HFFc6 (cell line): ENCODE measurements at regions not wholly inside any gene's neighbourhood (a gene's known extent, or its start where the extent isn't known, plus 50 kb on each side); places are given as distances from the start of the nearest gene placed in this dataset.

Source experiments
- DNase-seq: peaks from one replicate; pipeline ENCODE4 v3.0.0-alpha.2; 2018
- H3K27ac Mint-ChIP-seq: 2 replicates; pipeline ENCODE4 v1.8.0; 2020; ENCODE audit warnings: mild to moderate bottlenecking, mixed read lengths
- H3K27me3 Mint-ChIP-seq: 2 replicates; pipeline ENCODE4 v1.8.0; 2021; ENCODE audit warnings: mild to moderate bottlenecking, moderate library complexity, mixed read lengths; ENCODE audit not compliant: insufficient read depth
- H3K36me3 Mint-ChIP-seq: 2 replicates; pipeline ENCODE4 v1.8.0; 2021; ENCODE audit warnings: low read depth, mixed read lengths
- H3K4me1 Mint-ChIP-seq: 2 replicates; pipeline ENCODE4 v1.8.0; 2020; ENCODE audit warnings: low read depth, mixed read lengths
- H3K4me3 Mint-ChIP-seq: 2 replicates; pipeline ENCODE4 v1.8.0; 2020; ENCODE audit warnings: mild to moderate bottlenecking, moderate library complexity, mixed read lengths
- H3K9me3 Mint-ChIP-seq: 2 replicates; pipeline ENCODE4 v1.8.0; 2020; ENCODE audit warnings: mild to moderate bottlenecking, mixed read lengths
- CTCF ChIP-seq: fragments of 200-600 bp; sonication (generic); IDR thresholded peaks from 2 replicates; pipeline ENCODE4 v1.5.0; 2021; ENCODE audit warnings: antibody characterized with exemption, mild to moderate bottlenecking

- Mint-ChIP-seq H3K36me3 (no peaks in the 10 kb centered on the region), H3K4me3 (no peak overlapping the region), H3K9me3 (no peaks in the 10 kb centered on the region), H3K27ac (no peak overlapping the region), H3K4me1 (peaks cover 26% of the 10 kb centered on the region), H3K27me3 (no peaks in the 10 kb centered on the region)
- no peak for TF ChIP-seq CTCF
- DNase-seq: no peak
Observed at GRCh38 chr7:19390795-19391194, 245.6 kb upstream of the FERD3L start.

- DNase-seq: no peak
- Mint-ChIP-seq H3K27ac (no peak overlapping the region), H3K4me1 (peaks cover 29% of the 10 kb centered on the region), H3K27me3 (no peaks in the 10 kb centered on the region), H3K9me3 (no peaks in the 10 kb centered on the region), H3K36me3 (no peaks in the 10 kb centered on the region), H3K4me3 (no peak overlapping the region)
- no peak for TF ChIP-seq CTCF
Observed at GRCh38 chr7:19381321-19381720, 236.1 kb upstream of the FERD3L start.

- H3K27ac Mint-ChIP-seq: peak overlapping the region; percentile 60; the same call in 1 of the 2 replicates
Observed at GRCh38 chr7:19378345-19378714, 233.1 kb upstream of the FERD3L start.

GRCh38 chr7:19377611-19378344, 232.6 kb upstream of the FERD3L start:
- no peaks in the 10 kb centered on the region for H3K36me3 Mint-ChIP-seq
- H3K4me1 Mint-ChIP-seq: peaks cover 28% of the 10 kb centered on the region
- DNase-seq: peak; percentile 6
- peak overlapping the region; percentile 60 for H3K27ac Mint-ChIP-seq
- no peak for TF ChIP-seq CTCF
- H3K27me3 Mint-ChIP-seq: no peaks in the 10 kb centered on the region
- H3K9me3 Mint-ChIP-seq: no peaks in the 10 kb centered on the region; the same call in 1 of the 2 replicates
- H3K4me3 Mint-ChIP-seq: peak overlapping the region; percentile 68

More at GRCh38 chr7:19378345-19378714, 233.1 kb upstream of the FERD3L start:
- Mint-ChIP-seq H3K27me3 (no peaks in the 10 kb centered on the region), H3K36me3 (no peaks in the 10 kb centered on the region), H3K4me1 (peaks cover 34% of the 10 kb centered on the region), H3K4me3 (peak overlapping the region; percentile 68), H3K9me3 (no peaks in the 10 kb centered on the region; the same call in 1 of the 2 replicates)
- DNase-seq: no peak
- TF ChIP-seq CTCF: no peak

GRCh38 chr7:19376538-19376937, 231.3 kb upstream of the FERD3L start:
- TF ChIP-seq CTCF: no peak
- Mint-ChIP-seq H3K9me3 (no peaks in the 10 kb centered on the region; the same call in 1 of the 2 replicates), H3K27ac (peak overlapping the region; percentile 51), H3K36me3 (no peaks in the 10 kb centered on the region), H3K4me1 (peaks cover 27% of the 10 kb centered on the region), H3K4me3 (peak overlapping the region; percentile 16; the same call in 1 of the 2 replicates), H3K27me3 (no peaks in the 10 kb centered on the region; the same call in 1 of the 2 replicates)
- no peak for DNase-seq
